Astrocyte (in vitro differentiated cells and primary cell): ENCODE measurements at regions not wholly inside any gene's neighbourhood (a gene's known extent, or its start where the extent isn't known, plus 50 kb on each side); places are given as distances from the start of the nearest gene placed in this dataset.

Source experiments
- DNase-seq: peaks from one replicate; pipeline ENCODE4 v3.0.0-alpha.2; 2010; ENCODE audit warnings: low read depth
- FAIRE-seq: peaks from 2 replicates; lab custom pipeline; 2011; peaks lifted over from hg19 to GRCh38; lab: Jason Lieb, UNC
- H2AFZ ChIP-seq: 2 replicates; pipeline ENCODE4 v1.6.0; 2012; ENCODE audit warnings: low read depth, low read length, inconsistent platforms
- H3K27ac ChIP-seq: 2 replicates; pipeline ENCODE4 v1.5.1; 2011; ENCODE audit warnings: low read depth, low read length, inconsistent platforms
- H3K27me3 ChIP-seq: 2 replicates; pipeline ENCODE4 v1.6.0; 2011; ENCODE audit warnings: low read length, inconsistent platforms; ENCODE audit not compliant: insufficient read depth
- H3K36me3 ChIP-seq: 2 replicates; pipeline ENCODE4 v1.5.1; 2011; ENCODE audit warnings: low read length, inconsistent platforms; ENCODE audit not compliant: insufficient read depth
- H3K4me1 ChIP-seq: 2 replicates; pipeline ENCODE4 v1.5.1; 2011; ENCODE audit warnings: low read length, inconsistent platforms; ENCODE audit not compliant: insufficient read depth
- H3K4me2 ChIP-seq: 2 replicates; pipeline ENCODE4 v1.6.0; 2012; ENCODE audit warnings: low read length, inconsistent platforms
- H3K4me3 ChIP-seq: 2 replicates; pipeline ENCODE4 v1.5.1; 2011; ENCODE audit warnings: low read depth, mild to moderate bottlenecking, low read length, inconsistent platforms; ENCODE audit not compliant: insufficient read depth
- H3K79me2 ChIP-seq: 2 replicates; pipeline ENCODE4 v1.6.0; 2012; ENCODE audit warnings: mild to moderate bottlenecking, low read length, inconsistent platforms; ENCODE audit not compliant: insufficient read depth
- H3K9ac ChIP-seq: 2 replicates; pipeline ENCODE4 v1.6.0; 2012; ENCODE audit warnings: mild to moderate bottlenecking, low read length, inconsistent platforms
- H3K9me3 ChIP-seq: 2 replicates; pipeline ENCODE4 v1.5.1; 2012; ENCODE audit warnings: low read depth, mild to moderate bottlenecking, low read length, inconsistent platforms; ENCODE audit not compliant: insufficient read depth
- H4K20me1 ChIP-seq: 2 replicates; pipeline ENCODE4 v1.6.0; 2012; ENCODE audit warnings: low read length, inconsistent platforms; ENCODE audit not compliant: insufficient read depth
- H3K27ac Mint-ChIP-seq: one replicate; pipeline ENCODE4 v1.8.0; 2021; ENCODE audit warnings: mild to moderate bottlenecking, mixed read lengths; ENCODE audit not compliant: unreplicated experiment
- H3K27me3 Mint-ChIP-seq: one replicate; pipeline ENCODE4 v1.8.0; 2021; ENCODE audit warnings: low read depth, mixed read lengths; ENCODE audit not compliant: unreplicated experiment
- H3K36me3 Mint-ChIP-seq: one replicate; pipeline ENCODE4 v1.8.0; 2021; ENCODE audit warnings: low read depth, mixed read lengths; ENCODE audit not compliant: unreplicated experiment
- H3K4me1 Mint-ChIP-seq: one replicate; pipeline ENCODE4 v1.8.0; 2021; ENCODE audit warnings: low read depth, mixed read lengths; ENCODE audit not compliant: unreplicated experiment
- H3K4me3 Mint-ChIP-seq: one replicate; pipeline ENCODE4 v1.8.0; 2021; ENCODE audit warnings: mild to moderate bottlenecking, moderate library complexity, mixed read lengths; ENCODE audit not compliant: unreplicated experiment
- H3K9me3 Mint-ChIP-seq: one replicate; pipeline ENCODE4 v1.8.0; 2021; ENCODE audit warnings: mild to moderate bottlenecking, mixed read lengths; ENCODE audit not compliant: unreplicated experiment
- EZH2 ChIP-seq: IDR thresholded peaks from 2 replicates; pipeline ENCODE4 v1.6.1; 2012; ENCODE audit warnings: mild to moderate bottlenecking, low read length, inconsistent platforms; ENCODE audit not compliant: insufficient read depth
- TF ChIP-seq, protein P1 (sequence below): IDR thresholded peaks from 2 replicates; pipeline ENCODE4 v1.5.1; 2011; ENCODE audit warnings: low read depth, mild to moderate bottlenecking, inconsistent platforms, low read length, moderate library complexity; ENCODE audit not compliant: insufficient read depth

DNA sequence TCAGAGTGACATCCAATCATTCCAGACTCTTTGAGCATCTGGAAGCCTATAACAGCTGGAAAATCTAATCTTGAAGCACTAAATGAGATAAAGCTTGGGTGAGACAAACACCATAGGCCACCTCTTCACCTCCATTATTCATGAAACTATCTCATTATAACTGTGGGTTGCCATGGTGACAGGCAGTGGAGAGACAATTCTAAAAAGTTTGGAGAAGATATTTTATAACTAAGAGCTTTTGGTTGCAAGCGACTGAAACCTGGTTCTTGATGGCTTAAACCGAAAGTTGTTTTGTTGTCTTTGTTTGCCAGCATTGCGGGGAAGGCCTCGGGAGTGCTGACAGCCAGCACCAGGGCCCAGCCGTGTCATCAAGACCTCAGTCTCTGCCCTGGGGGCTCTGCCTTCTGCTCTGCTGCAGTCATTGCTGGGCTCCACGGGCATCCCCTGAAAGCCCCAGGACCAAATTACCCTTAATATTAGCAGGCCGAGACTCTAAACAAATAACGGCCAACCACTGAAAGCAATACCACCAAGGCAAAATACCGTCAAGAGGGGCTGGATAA is 353.6 kb upstream of the SFSWAP start:
- no peak overlapping the region for H3K27ac Mint-ChIP-seq
- TF ChIP-seq EZH2, result no peak
- TF ChIP-seq, protein P1, sequence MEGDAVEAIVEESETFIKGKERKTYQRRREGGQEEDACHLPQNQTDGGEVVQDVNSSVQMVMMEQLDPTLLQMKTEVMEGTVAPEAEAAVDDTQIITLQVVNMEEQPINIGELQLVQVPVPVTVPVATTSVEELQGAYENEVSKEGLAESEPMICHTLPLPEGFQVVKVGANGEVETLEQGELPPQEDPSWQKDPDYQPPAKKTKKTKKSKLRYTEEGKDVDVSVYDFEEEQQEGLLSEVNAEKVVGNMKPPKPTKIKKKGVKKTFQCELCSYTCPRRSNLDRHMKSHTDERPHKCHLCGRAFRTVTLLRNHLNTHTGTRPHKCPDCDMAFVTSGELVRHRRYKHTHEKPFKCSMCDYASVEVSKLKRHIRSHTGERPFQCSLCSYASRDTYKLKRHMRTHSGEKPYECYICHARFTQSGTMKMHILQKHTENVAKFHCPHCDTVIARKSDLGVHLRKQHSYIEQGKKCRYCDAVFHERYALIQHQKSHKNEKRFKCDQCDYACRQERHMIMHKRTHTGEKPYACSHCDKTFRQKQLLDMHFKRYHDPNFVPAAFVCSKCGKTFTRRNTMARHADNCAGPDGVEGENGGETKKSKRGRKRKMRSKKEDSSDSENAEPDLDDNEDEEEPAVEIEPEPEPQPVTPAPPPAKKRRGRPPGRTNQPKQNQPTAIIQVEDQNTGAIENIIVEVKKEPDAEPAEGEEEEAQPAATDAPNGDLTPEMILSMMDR, result no peak
- H2AFZ ChIP-seq, result no peak overlapping the region
- H3K4me3 ChIP-seq, result no peak overlapping the region
- peaks cover 4% of the 10 kb centered on the region for H3K9me3 Mint-ChIP-seq
- no peak overlapping the region for H3K27ac ChIP-seq
- no peaks in the 10 kb centered on the region for H3K4me1 Mint-ChIP-seq
- H3K9me3 ChIP-seq, result no peaks in the 10 kb centered on the region
- no peak overlapping the region for H3K4me2 ChIP-seq
- no peaks in the 10 kb centered on the region for H3K36me3 ChIP-seq
- peaks cover 42% of the 10 kb centered on the region for H3K27me3 Mint-ChIP-seq
- H3K27me3 ChIP-seq, result no peaks in the 10 kb centered on the region
- H3K4me3 Mint-ChIP-seq, result no peak overlapping the region
- no peaks in the 10 kb centered on the region for H4K20me1 ChIP-seq
- H3K9ac ChIP-seq, result no peak overlapping the region
- H3K36me3 Mint-ChIP-seq, result no peaks in the 10 kb centered on the region
- H3K79me2 ChIP-seq, result no peaks in the 10 kb centered on the region
- DNase-seq (no peak), FAIRE-seq (no peak)
- no peaks in the 10 kb centered on the region for H3K4me1 ChIP-seq

DNA sequence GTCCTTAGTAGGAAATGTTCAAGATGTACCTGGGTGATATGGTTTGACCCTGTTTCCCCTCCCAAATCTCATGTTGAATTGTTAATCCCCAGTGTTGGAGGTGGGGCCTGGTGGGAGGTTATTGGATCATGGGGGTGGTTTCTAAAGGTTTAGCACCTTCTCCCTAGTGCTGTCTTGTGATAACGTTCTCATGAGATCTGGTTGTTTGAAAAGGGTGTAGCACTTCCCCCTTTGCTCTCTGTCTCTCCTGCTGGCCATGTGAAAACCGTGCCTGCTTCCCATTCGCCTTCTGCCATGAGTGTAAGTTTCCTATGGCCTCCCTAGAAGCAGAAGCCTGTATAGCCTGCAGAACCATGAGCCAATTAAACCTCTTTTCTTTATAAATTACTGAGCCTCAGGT is 353.0 kb upstream of the SFSWAP start:
- H3K4me1 ChIP-seq, result no peaks in the 10 kb centered on the region
- no peaks in the 10 kb centered on the region for H3K4me1 Mint-ChIP-seq
- H3K27me3 Mint-ChIP-seq, result peaks cover 41% of the 10 kb centered on the region
- no peaks in the 10 kb centered on the region for H4K20me1 ChIP-seq
- no peaks in the 10 kb centered on the region for H3K36me3 Mint-ChIP-seq
- no peak for DNase-seq
- no peak overlapping the region for H3K9ac ChIP-seq
- no peaks in the 10 kb centered on the region for H3K9me3 Mint-ChIP-seq
- no peak overlapping the region for H3K4me3 Mint-ChIP-seq
- H3K27me3 ChIP-seq, result no peaks in the 10 kb centered on the region
- H3K27ac Mint-ChIP-seq, result no peak overlapping the region
- no peaks in the 10 kb centered on the region for H3K36me3 ChIP-seq
- H3K4me3 ChIP-seq, result no peak overlapping the region
- no peaks in the 10 kb centered on the region for H3K9me3 ChIP-seq
- H3K27ac ChIP-seq, result no peak overlapping the region
- H3K79me2 ChIP-seq, result no peaks in the 10 kb centered on the region
- TF ChIP-seq, protein P1, result no peak
- no peak for TF ChIP-seq EZH2
- H2AFZ ChIP-seq, result no peak overlapping the region
- FAIRE-seq, result no peak
- no peak overlapping the region for H3K4me2 ChIP-seq

DNA sequence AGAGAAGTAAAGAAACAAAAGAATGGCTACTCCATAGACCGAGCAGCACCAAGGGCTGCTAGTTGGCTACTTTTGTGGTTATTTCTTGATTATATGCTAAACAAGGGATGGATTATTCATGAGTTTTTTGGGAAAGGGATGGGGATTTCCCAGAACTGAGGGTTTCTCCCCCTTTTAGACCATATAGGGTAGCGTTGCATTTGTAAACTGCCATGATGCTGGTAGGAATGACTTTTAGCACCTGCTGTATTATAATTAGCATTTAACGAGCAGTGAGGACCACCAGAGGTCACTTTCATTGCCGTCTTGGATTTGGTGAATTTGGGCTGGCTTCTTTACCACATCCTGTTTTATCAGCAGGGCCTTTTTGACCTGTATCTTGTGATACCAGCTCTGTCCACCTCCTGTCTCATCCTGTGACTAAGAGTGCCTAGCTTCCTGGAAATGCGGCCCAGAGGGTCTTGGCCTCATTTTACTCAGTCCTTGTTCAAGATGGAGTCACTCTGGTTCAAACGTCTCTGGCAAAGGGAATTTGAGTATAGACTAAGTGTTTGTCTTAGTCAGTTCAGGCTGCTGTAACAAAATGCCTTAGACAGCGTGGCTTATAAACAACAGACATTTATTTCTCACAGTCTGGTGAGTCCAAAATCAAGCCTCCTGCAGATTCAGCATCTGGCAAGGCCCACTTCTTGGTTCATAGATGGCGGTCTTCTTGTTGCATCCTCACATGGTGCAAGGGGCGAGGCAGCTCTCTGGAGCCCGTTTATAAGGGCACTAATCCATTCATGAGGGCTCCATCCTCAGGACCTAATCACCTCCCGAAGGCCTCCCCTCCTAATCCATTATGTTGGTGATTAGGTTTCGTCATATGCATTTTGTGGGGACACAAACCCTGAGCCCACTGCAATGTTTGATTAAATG is 348.3 kb upstream of the SFSWAP start:
- H3K36me3 Mint-ChIP-seq, result no peaks in the 10 kb centered on the region
- H3K4me1 Mint-ChIP-seq, result no peaks in the 10 kb centered on the region
- H3K9ac ChIP-seq, result no peak overlapping the region

More for the DNA sequence above, 348.3 kb upstream of the SFSWAP start:
- Mint-ChIP-seq H3K27me3 (peaks cover 18% of the 10 kb centered on the region), H3K27ac (no peak overlapping the region), H3K4me3 (no peak overlapping the region), H3K9me3 (peaks cover 4% of the 10 kb centered on the region)
- no peak overlapping the region for H2AFZ ChIP-seq
- H3K27ac ChIP-seq, result no peak overlapping the region
- TF ChIP-seq, protein P1, result no peak
- TF ChIP-seq EZH2, result no peak
- no peak overlapping the region for H3K4me2 ChIP-seq
- DNase-seq, result no peak
- no peaks in the 10 kb centered on the region for H3K27me3 ChIP-seq
- H3K9me3 ChIP-seq, result no peaks in the 10 kb centered on the region
- H3K4me1 ChIP-seq, result no peaks in the 10 kb centered on the region
- no peaks in the 10 kb centered on the region for H4K20me1 ChIP-seq
- no peaks in the 10 kb centered on the region for H3K36me3 ChIP-seq
- no peaks in the 10 kb centered on the region for H3K79me2 ChIP-seq
- H3K4me3 ChIP-seq, result no peak overlapping the region
- no peak for FAIRE-seq
